NCI-H82 treated with DMSO at 0.1 percent for 48 hours (cell line): ENCODE measurements at regions not wholly inside any gene's neighbourhood (a gene's known extent, or its start where the extent isn't known, plus 50 kb on each side); places are given as distances from the start of the nearest gene placed in this dataset.
"Not testable (repeated sequence)": the region's sequence is repeated elsewhere in the genome, so short reads cannot be mapped to it uniquely, and the experiment has no call there.

Source experiments
- DNase-seq: peaks from one replicate; lab custom pipeline; 2025; ENCODE audit not compliant: unreplicated experiment; lab: John Stamatoyannopoulos, UW

DNA sequence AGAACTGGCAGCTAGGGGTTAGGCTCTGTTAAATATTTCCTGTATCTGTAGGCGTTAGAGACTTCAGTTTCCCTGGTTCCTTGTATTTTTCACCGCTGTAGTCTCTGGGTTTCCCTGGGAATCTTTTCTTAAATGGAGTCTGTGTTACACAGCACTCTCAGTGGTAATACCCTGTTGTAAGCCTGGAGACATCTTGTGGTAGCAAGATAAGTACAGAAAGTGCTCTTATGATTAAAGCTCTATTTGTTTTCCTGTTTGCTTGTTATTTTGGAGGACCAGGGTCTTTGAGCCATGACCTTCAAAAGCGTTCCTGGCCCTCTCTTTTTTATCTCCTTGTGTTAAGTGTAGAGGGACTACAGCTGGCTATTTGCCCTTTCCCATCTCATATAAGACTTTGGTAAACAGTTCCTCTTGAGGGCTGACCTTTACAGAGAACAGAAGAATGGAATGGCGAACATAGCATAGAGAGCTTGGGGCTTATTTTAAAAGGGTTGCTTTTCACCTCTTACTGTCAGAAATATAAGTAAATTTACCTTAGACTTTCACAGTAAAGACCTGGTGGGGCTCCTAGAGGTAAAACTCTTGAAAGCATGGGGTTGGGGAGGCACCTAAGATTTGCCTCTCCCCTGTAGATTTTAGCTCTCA, 782.5 kb downstream of the FAT4 start:
- DNase-seq: no peak

DNA sequence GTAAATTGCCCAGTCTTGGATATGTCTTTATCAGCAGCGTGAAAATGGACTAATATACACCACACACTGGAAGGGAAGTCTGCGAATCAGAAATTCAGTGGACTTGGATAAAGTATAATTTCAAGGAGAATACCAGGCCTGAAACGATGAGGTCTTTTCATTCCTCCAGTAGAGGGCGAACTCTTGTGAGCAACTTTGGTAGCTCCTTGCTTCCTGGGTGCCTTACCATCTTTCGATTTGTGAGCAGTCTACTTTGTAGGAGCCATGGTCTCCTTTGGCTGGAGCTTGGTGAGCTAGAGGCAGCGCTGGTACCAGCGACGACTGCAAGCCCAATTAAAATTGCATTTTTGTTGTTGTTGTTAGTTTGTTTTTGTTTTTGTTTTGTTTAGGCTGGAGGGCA, 791.9 kb downstream of the FAT4 start:
- DNase-seq: no peak

DNA sequence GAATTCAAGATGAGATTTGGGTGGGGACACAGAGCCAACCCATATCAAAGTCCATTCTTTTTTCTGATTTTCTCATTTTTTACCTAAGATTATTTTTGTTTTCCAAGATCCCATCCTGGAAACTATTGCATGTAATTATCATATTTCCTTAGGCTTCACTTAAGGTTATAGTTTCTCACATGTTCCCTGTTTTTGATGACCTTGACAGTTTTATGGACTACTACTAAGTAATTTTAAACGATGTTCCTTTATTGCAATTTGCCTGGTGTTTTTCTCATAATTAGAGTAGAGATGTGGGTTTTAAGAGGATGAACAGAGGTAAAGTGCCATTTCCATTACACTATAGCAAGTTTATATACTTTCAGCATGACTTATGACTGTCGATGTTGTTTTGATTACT, 795.1 kb downstream of the FAT4 start:
- DNase-seq: no peak

DNA sequence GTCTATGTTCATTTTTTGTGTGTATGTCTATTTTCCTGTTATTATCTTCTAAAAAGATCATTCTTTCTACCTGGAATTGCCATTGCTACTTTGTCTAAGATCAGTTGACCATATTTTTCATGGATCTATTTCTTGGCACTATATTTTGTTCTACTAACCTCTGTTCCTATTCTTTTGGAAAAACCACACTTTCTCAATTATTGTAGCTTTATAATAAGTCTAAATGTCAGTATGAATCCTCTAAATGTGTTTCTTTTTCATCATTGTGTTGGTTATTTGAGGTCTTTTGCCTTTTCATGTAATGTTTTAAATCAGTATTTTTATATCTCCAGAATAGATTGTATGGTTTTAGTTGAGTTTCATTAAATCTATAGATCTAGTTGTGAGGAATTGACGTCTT, 798.3 kb downstream of the FAT4 start:
- DNase-seq: no peak

DNA sequence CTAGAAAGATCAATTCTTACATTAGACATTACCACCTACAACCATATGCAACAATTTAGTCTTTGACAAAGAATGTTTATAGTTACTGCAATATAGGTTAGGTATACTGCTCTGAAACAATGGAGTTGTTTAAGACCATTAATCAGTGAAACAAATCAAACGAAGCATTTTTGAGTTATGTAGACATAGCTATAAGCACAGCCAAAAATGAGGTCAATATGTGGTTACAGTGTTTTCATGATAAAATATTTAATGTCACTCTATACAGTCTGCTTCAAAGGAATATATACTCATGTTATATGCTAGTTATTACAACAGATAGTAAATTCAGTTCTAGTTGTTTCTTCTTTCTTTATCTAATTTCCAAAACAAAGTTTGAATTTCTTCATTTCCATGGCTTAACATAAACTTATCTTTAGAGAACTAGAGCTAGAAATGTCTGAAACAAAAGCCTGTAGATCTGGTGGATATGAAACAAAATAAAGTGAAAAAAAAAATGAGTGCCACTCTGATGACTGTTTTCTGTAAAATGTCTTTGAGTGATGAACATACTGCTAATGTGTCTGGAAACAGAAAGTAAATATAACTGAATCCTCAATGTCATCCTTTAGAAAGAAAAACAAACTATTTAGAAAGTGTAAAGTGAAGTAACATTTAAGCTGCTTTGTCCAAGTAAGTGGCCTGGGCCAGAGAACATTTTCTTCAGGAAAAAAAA, 809.0 kb downstream of the FAT4 start:
- DNase-seq: no peak

DNA sequence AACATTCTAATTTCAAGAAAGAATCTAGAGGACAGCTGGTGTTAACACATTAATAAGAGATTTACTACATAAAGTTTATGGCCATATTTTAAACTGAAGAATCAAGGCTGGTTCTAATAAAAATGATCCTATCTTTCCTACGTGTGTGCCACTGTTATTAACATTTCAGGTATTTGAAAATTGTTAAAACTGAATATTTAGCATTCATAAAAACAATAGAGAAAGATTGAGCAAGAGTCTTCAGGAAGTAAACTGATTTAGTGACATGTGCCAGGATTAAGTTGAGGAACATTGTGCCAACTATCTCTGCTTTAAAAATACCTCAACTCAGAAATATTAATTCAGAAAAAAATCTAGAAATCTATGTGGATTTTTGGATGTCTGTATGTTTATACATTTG, 810.1 kb downstream of the FAT4 start:
- DNase-seq: no peak

DNA sequence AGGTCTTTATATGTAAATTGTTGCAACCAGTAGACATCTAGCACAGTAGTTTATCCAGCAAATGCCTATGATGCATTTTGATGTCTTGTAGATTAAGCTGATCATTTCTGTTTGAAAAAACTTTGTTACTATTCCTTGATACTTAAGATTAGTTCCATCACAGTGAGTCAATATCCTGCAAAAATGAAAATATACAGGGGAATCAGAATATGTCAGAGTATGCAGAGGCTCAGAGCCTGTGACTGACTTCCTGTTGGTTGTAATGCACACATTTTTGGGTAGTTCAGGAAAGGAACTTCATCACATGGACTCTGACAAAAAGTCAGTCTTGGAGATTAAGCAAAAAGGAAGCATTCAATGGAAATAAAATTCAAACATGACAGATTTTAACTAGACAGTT, 815.5 kb downstream of the FAT4 start:
- no peak for DNase-seq

DNA sequence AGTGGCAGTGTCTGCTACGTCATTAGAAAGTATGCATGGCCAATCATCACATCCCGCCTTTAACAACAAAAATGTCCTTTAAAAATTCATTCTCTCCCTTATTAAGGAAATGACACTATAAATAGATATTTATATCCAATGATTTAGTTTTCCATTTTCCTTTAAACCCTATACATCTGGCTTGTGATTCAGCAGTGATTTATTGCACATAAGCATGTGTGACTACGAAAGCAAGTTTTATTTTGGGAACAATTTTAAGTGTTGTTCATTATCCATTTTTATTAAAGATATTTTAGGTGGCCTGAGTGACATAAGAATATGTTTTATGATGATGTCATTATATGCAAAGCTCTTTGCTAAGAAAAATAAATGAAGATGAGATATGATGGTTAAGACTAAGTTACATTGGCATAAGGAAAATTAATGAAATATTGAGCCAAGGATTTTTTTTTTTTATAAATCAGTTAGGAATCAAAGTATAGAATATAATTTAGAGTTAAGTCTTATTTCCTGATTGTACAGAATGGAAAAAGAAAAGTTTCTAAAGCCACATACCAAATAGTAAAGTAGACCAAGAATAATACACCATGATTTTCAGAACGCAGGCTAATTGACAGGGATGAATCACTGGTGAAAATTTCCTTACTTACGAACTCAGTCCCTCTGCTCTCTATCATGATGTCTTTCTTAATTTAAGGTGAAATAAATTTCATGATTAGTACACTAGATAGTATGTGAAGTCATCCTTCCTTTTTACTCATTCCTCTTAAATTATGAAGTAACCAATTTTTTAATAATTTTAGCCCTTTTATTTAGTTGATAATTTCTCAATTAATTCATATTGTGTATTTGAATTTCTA, 822.4 kb downstream of the FAT4 start:
- no peak for DNase-seq

DNA sequence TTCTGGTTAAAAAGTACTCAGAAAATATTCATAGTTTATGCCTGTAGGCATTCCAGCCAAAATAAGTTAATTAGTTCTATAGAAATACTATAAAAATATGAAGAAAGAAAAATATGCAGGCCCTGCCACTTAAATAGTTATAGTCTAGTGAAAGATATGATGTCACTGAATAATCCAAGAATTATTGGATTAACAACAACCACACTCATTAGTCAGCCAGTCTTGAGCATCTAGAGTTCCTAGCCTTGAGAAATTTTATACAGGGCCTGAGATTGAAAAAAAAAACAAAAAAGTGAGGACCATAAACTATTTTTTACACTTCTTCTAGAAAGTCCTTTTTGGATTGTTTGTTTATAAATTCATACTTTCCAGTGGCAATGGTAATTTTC, 823.0 kb downstream of the FAT4 start:
- DNase-seq: no peak

DNA sequence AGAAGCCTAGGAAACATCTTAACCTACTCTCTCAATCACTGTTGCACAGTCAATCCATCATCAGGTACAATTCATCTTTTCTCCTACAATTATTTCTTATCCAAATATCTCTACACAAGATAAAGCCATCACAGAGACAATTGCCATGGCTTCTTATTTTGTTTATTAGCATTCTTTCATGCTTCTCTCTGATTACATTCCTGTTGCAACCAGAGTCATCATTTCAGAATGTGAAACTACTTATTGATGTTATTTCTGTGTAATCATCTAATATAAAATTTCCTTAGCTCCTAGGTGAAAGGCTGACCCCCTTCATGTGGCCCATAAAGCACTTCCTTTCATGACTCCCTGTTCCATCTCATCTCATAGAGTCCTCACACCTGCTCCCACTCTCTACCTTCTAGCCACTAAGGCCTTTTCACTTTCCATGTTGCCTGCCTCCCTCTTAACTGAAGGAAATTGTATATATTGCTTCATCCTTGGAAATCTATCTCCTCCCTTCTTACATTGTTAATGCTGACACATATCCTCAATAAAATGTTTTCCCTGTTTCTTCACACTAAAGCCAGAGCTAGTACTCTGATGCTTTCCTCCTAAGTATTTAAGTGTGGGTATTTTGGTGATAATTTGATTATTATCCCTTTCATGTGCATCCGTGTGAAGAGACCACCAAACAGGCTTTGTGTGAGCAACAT, 829.9 kb downstream of the FAT4 start:
- no peak for DNase-seq

DNA sequence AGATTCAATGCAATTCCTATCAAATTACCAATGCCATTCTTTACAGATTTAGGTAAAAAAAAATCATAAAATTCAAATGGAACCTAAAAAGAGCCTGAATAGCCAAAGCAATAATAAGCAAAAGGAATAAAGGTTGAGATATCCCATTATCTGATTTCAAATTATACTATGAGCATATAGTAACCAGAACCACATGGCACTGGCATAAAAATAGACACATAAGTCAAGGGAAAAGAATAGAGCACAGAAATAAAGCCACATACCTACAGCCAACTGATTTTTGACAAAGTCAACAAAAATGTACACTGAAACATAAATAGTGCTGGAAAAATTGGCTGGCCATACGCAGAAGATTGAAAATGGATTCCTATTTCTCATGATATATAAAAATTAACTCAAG, 853.7 kb downstream of the FAT4 start:
- no peak for DNase-seq

DNA sequence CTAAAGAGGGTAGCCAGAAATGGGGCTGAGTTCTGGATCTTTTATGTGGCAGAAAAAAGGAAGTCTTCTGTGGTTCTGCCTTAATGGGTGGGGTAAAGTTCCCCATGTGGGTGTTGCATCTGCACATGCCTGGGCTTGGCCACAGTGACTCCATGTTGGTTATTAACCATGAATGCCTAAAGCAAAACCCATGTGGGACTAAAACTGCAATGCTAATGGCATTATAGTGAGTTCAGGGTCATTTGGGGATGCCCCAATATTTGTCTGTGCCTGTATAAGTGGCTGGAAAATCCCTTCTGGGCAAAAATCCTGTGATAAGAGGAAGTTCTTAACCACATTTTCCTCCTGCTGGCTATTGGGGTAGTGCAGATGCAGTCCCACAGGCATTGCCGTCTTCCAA, 857.4 kb downstream of the FAT4 start:
- DNase-seq: no peak

DNA sequence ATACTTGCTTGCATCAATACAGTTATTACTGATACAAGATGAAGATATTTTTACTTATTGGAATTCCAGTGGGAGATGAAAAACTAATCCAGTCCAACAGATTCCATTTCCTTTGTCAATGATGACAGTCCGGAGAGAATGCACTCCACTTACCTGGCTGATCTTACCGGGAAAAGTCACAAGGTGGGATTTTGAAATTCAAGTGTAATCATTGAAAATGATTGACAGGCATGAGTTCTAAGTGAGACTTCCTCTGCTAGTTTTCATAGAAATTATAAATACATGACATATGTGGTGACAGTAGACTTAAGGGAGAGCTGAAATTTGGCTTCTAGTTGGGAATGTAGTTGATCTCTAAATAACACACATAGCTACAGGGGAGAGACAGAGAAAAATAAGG, 859.9 kb downstream of the FAT4 start:
- no peak for DNase-seq

DNA sequence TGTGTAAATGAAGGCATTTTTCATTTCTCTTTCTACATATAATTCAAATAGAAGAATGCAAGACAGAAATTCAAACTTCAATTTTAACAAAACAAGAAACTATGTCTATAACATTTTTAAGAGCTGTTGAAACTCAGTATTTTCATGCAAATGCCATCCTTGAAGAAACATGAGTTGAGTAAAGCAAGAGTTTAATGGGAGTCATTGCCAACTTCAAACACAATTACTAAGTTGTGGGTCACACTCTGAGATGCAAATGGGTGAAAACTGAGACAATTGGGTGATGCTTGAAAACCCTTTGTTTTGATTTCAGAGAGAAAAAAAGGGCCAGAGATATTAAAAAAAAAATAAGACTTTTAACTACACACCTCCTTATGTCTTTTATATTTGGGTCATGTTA, 865.9 kb downstream of the FAT4 start:
- no peak for DNase-seq

DNA sequence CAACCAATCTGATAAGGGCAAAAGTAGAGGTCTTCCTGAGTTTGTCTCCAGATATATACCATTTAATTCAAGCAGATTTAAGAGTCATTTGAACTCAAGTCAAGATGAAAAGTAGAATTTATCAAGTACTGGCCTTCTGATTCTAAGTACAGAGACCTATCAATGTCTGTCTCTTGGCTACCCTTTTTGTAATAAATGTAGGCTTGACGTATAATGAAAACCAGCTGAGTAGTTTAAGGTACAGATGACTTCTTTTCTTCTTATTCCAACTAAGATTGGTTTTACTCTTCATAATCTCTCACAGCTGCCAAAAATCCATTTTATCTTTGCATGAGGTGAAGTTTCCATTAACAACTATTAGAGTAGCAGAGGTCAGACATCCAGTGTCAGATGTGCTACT, 867.6 kb downstream of the FAT4 start:
- no peak for DNase-seq

DNA sequence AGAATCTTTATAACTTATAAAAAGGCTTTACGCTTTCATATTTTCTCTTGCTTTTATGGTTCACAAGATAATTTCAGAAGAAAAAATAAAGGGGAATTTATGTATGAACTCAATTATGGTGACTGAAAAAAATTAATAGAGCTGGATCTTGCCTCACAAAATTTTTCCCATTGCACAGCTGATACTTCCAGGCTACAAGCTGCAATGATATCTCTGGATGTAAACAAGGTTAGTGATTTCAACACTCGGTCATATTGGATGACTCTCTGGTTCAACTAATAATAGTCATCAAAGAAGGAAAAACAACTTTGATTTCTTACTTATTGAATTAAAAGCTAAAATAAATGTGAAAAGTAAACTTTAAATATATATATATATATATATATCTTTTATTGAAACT, 868.0 kb downstream of the FAT4 start:
- no peak for DNase-seq

DNA sequence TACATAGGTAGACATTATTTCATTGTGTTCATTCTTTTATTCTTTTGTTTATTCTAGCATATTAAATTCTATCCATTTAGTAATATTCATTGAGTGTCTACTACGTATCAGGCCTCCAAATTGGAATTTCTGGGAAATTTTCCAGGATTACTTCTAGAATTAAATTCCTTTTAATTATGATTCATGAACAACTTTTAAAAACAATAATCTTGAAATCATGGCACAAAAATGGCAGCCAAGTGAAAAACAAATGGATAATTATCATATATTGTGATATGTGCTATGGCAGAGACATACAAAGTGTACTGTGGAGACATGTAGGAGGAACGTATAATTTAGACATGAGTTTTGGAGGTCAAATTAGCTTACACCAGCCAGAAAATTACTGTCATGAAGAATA, 868.5 kb downstream of the FAT4 start:
- no peak for DNase-seq

DNA sequence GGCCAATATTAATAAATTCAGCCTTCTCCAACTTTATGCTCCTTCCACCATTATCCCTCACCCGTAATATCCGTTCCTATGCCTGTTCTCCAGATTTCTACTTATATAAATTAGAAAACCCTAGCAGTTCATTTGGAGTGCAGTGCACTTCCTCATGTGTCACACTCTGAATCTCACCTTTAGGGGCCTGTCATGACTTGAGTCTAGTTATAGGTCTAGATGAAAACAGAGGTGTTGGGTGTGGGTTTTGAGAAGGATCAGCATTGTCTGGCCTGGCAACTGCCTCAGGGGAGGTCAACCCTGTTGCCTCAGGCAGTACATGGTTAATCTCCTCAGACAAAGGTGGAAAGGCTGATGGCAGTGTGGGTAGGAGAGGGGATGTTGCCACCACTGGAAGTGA, 876.8 kb downstream of the FAT4 start:
- DNase-seq: no peak

DNA sequence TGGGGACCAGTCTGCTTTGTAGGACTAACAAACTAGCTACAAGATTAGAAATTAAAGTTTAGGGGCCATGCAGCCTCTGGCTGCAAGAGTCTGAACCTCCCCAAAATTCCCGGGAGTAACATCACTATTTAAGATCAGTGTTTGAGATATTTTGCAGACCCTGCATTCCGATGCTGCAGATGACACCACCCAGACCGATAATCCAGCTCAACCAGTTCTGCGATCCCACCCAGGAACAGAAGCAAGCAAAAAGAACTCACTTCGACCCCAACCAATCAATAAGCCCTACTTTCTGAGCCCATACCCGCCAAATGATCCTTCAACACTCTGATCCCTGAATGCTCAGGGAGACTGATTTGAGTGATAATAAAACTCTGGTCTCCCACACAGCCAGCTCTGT, 877.8 kb downstream of the FAT4 start:
- DNase-seq: no peak

DNA sequence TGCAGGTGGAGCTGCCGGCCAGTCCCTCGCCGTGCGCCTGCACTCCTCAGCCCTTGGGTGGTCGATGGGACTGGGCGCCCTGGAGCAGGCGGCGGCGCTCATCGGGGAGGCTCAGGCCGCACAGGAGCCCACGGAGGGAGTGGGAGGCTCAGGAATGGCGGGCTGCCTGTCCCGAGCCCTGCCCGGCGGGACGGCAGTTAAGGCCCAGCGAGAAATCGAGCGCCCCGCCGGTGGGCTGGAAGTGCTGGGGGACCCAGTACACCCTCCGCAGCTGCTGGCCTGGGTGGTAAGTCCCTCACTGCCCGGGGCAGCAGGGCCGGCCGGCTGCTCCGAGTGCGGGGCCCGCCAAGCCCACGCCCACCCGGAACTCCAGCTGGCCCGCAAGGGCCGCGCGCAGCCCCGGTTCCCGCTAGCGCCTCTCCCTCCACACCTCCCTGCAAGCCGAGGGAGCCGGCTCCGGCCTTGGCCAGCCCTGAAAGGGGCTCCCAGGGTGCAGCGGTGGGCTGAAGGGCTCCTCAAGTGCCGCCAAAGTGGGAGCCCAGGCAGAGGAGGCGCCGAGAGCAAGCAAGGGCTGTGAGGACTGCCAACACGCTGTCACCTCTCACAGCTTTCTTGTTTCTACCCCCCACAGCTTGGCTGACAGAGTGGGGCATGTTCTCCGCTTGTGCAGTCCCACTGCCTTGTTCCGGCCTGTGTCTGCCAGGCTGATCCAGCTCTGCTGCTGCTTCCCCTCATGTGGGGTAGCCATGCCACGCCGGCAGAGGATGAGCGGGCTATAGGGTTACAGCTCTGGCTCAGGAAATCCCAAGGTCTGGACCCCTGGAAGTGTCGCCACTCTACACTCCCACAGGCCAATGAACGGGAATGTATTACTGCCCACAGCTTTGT, 886.7 kb downstream of the FAT4 start:
- DNase-seq: not testable (repeated sequence)

DNA sequence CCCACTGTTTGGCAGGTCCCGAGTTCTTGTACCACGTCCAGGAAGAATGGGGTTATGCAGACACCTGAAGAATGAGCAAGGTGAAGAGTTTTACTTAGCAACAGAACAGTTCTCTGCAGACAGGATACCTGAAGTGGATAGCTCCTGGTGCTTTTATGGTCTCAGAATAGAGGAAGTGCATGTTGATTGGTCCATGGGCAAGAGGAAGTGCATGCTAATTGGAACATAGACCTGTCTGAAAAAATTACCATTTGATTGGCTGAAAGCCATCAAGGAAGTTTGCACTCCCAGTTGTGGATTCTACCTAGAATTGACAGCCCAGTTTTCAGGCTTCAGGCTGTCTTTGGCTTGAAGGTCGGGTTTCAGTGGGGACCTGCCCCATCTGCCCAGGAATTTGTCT, 887.5 kb downstream of the FAT4 start:
- no peak for DNase-seq
